ENCODE measurements at regions not wholly inside any gene's neighbourhood (a gene's known extent, or its start where the extent isn't known, plus 50 kb on each side); places are given as distances from the start of the nearest gene placed in this dataset.

GRCh38 chr2:242038928-242039341 lies 169.4 kb downstream of the RTP5 start:
- Histone ChIP-seq H3K27me3 (ENCODE audit: control insufficient read depth in 1 of 2, insufficient read depth in 2 of 2, low read length in 2 of 2) (peaks cover 0 to under 1% of the 10 kb centered on the region in 2 experiments), H3K4me1 (ENCODE audit: insufficient read depth, low read length) (no peaks in the 10 kb centered on the region), H3K9me3 (ENCODE audit: control insufficient read depth in 1 of 2, insufficient read depth in 1 of 2, low read length in 2 of 2) (peaks cover 0 to 16% of the 10 kb centered on the region in 2 experiments), H3K27ac (ENCODE audit: low read depth in 1 of 2, low read length in 2 of 2) (no peak overlapping the region), H3K36me3 (ENCODE audit: insufficient read depth, low read length) (no peaks in the 10 kb centered on the region), H3K4me3 (ENCODE audit: low read length) (no peak overlapping the region)
- POLR2A ChIA-PET = no interaction called here
- no peak overlapping the region for H3K27ac Mint-ChIP-seq
- no peak for DNase-seq
- no peaks in the 10 kb centered on the region for H3K36me3 Mint-ChIP-seq (ENCODE audit: low read depth)
- intact Hi-C loops (cut with DNase I, micrococcal nuclease) = no loop called here
- no peak for TF ChIP-seq CTCF (IDR thresholded peaks at IDR 0.05)
- H3K4me1 Mint-ChIP-seq (ENCODE audit: low read depth) = peaks cover 3% of the 10 kb centered on the region
- no peak for ATAC-seq (ENCODE audit: poor library complexity)
- CTCF ChIA-PET = no interaction called here
- no peaks in the 10 kb centered on the region for H3K9me3 Mint-ChIP-seq
- H3K4me3 Mint-ChIP-seq = no peak overlapping the region
- H3K27me3 Mint-ChIP-seq = peaks cover 19% of the 10 kb centered on the region

GRCh38 chr2:242040303-242040655 lies 170.8 kb downstream of the RTP5 start:
- Mint-ChIP-seq H3K9me3 (no peaks in the 10 kb centered on the region), H3K4me1 (ENCODE audit: low read depth) (no peaks in the 10 kb centered on the region), H3K4me3 (no peak overlapping the region), H3K36me3 (ENCODE audit: low read depth) (no peaks in the 10 kb centered on the region), H3K27me3 (peaks cover 25% of the 10 kb centered on the region), H3K27ac (no peak overlapping the region)
- no peak for TF ChIP-seq CTCF (IDR thresholded peaks at IDR 0.05)
- Histone ChIP-seq H3K4me1 (ENCODE audit: insufficient read depth, low read length) (no peaks in the 10 kb centered on the region), H3K4me3 (ENCODE audit: low read length) (no peak overlapping the region), H3K27me3 (ENCODE audit: control insufficient read depth in 1 of 2, insufficient read depth in 2 of 2, low read length in 2 of 2) (peaks cover 0 to 3% of the 10 kb centered on the region in 2 experiments), H3K27ac (ENCODE audit: low read depth in 1 of 2, low read length in 2 of 2) (no peak overlapping the region), H3K9me3 (ENCODE audit: control insufficient read depth in 1 of 2, insufficient read depth in 1 of 2, low read length in 2 of 2) (peaks cover 0 to 16% of the 10 kb centered on the region in 2 experiments), H3K36me3 (ENCODE audit: insufficient read depth, low read length) (no peaks in the 10 kb centered on the region)
- POLR2A ChIA-PET = no interaction called here
- intact Hi-C loops (cut with DNase I, micrococcal nuclease) = no loop called here
- DNase-seq (peak in 1 of 14 experiments; percentile 11), ATAC-seq (ENCODE audit: poor library complexity) (no peak)
- CTCF ChIA-PET = no interaction called here

- DNase-seq (peak in 1 of 14 experiments; percentile 16), ATAC-seq (ENCODE audit: poor library complexity) (no peak)
- Mint-ChIP-seq H3K27me3 (peaks cover 25% of the 10 kb centered on the region), H3K4me1 (ENCODE audit: low read depth) (no peaks in the 10 kb centered on the region), H3K4me3 (no peak overlapping the region), H3K9me3 (no peaks in the 10 kb centered on the region), H3K27ac (no peak overlapping the region), H3K36me3 (ENCODE audit: low read depth) (no peaks in the 10 kb centered on the region)
- ChIA-PET CTCF (no interaction called here), POLR2A (no interaction called here)
- H3K4me3 ChIP-seq (ENCODE audit: low read length) = no peak overlapping the region
- H3K36me3 ChIP-seq (ENCODE audit: insufficient read depth, low read length) = no peaks in the 10 kb centered on the region
- TF ChIP-seq CTCF (IDR thresholded peaks at IDR 0.05) = no peak
- no peak overlapping the region for H3K27ac ChIP-seq (ENCODE audit: low read depth in 1 of 2, low read length in 2 of 2)
- peaks cover 0 to 16% of the 10 kb centered on the region in 2 experiments for H3K9me3 ChIP-seq (ENCODE audit: control insufficient read depth in 1 of 2, insufficient read depth in 1 of 2, low read length in 2 of 2)
- no peaks in the 10 kb centered on the region for H3K4me1 ChIP-seq (ENCODE audit: insufficient read depth, low read length)
- peaks cover 0 to 3% of the 10 kb centered on the region in 2 experiments for H3K27me3 ChIP-seq (ENCODE audit: control insufficient read depth in 1 of 2, insufficient read depth in 2 of 2, low read length in 2 of 2)
- intact Hi-C loops (cut with DNase I, micrococcal nuclease) = no loop called here
These were observed 171.2 kb downstream of the RTP5 start for GRCh38 chr2:242040681-242041080.

Measured in CD4-positive, alpha-beta T cell (primary cell).